ENCODE measurements at regions not wholly inside any gene's neighbourhood (a gene's known extent, or its start where the extent isn't known, plus 50 kb on each side); places are given as distances from the start of the nearest gene placed in this dataset.

DNA sequence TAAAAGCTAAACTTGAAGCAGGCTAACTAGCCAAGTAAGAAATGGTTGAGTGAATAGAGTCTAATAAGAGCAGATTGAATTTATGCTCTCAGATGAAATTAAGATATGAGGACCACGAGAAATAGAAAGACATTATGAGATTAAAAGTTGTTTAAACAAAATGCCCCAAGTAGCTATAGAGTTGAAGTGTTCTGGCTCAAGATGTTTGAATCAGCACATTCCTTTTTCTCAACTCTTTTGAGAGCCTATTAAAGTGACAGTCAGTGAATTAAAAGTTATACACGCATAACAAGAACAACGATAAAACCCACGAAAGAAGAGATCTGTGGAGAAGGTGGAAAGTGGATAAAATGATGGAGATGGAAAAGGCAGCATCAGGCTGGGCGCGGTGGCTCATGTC, 322.2 kb upstream of the ANKRD30A start:
- no peaks in the 10 kb centered on the region for H3K27me3 ChIP-seq (ENCODE audit: control insufficient read depth in 2 of 2, insufficient read depth in 2 of 2, low read length in 2 of 2)

More for the DNA sequence above, 322.2 kb upstream of the ANKRD30A start:
- Histone ChIP-seq H3K9me3 (replicated peaks; ENCODE audit: control insufficient read depth, insufficient read depth, low read length) (no peaks in the 10 kb centered on the region), H3K9ac (replicated peaks; ENCODE audit: extremely low read depth, insufficient read depth, low read length) (no peak overlapping the region), H3K79me2 (ENCODE audit: control insufficient read depth, insufficient read depth, low read length) (no peaks in the 10 kb centered on the region), H3K36me3 (ENCODE audit: control insufficient read depth in 2 of 2, extremely low read depth in 1 of 2, insufficient read depth in 2 of 2, low read length in 2 of 2) (no peaks in the 10 kb centered on the region), H3K4me2 (ENCODE audit: insufficient read depth, low read length) (no peak overlapping the region), H3K4me3 (replicated peaks in 1 of 3; ENCODE audit: insufficient read depth in 1 of 3, low read depth in 1 of 3, low read length in 3 of 3) (no peak overlapping the region), H3K9me1 (replicated peaks; ENCODE audit: control insufficient read depth, extremely low read depth, insufficient read depth, low read length) (no peaks in the 10 kb centered on the region), H2AFZ (ENCODE audit: low read depth, low read length) (no peak overlapping the region), H4K20me1 (replicated peaks; ENCODE audit: control insufficient read depth, extremely low read depth, insufficient read depth, low read length) (no peaks in the 10 kb centered on the region), H3K27ac (ENCODE audit: insufficient read depth, low read depth, low read length) (no peak overlapping the region), H3K4me1 (ENCODE audit: control insufficient read depth, extremely low read depth, insufficient read depth, low read length) (no peaks in the 10 kb centered on the region)
- DNase-seq (ENCODE audit: low read depth, low spot score) (no peak), FAIRE-seq (no peak)
- TF ChIP-seq EZH2 (IDR thresholded peaks at IDR 0.05; ENCODE audit: borderline replicate concordance, low read depth, low read length, severe bottlenecking) (no peak), GATA2 (IDR thresholded peaks at IDR 0.05; ENCODE audit: insufficient read depth, insufficient read length, low read depth, low read length) (no peak), JUN (IDR thresholded peaks at IDR 0.05; ENCODE audit: borderline replicate concordance, insufficient read depth, insufficient read length, low read depth) (no peak), FOS (IDR thresholded peaks at IDR 0.05; ENCODE audit: borderline replicate concordance, insufficient read depth, low read length) (no peak), POLR2AphosphoS5 (IDR thresholded peaks at IDR 0.05; ENCODE audit: insufficient read depth, low read depth, low read length) (no peak), MYC (IDR thresholded peaks at IDR 0.05; ENCODE audit: low read depth, low read length) (no peak), POLR2A (IDR thresholded peaks at IDR 0.05; ENCODE audit: low read depth, low read length) (no peak)
- TF ChIP-seq, protein P1, sequence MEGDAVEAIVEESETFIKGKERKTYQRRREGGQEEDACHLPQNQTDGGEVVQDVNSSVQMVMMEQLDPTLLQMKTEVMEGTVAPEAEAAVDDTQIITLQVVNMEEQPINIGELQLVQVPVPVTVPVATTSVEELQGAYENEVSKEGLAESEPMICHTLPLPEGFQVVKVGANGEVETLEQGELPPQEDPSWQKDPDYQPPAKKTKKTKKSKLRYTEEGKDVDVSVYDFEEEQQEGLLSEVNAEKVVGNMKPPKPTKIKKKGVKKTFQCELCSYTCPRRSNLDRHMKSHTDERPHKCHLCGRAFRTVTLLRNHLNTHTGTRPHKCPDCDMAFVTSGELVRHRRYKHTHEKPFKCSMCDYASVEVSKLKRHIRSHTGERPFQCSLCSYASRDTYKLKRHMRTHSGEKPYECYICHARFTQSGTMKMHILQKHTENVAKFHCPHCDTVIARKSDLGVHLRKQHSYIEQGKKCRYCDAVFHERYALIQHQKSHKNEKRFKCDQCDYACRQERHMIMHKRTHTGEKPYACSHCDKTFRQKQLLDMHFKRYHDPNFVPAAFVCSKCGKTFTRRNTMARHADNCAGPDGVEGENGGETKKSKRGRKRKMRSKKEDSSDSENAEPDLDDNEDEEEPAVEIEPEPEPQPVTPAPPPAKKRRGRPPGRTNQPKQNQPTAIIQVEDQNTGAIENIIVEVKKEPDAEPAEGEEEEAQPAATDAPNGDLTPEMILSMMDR (IDR thresholded peaks at IDR 0.05; ENCODE audit: extremely low read depth in 1 of 2, insufficient read depth in 1 of 2, low read depth in 1 of 2, low read length in 2 of 2), result no peak
- TF ChIP-seq, protein P2, sequence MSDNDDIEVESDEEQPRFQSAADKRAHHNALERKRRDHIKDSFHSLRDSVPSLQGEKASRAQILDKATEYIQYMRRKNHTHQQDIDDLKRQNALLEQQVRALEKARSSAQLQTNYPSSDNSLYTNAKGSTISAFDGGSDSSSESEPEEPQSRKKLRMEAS (IDR thresholded peaks at IDR 0.05; ENCODE audit: insufficient read depth, insufficient read length), result no peak
- no TSS peak for BruUV-seq (replicated peaks)
- dilution Hi-C loops (cut with MboI; ENCODE audit: extremely low pct_ligation_motif_present, low sequenced_read_pairs), result no loop called here
- POLR2A ChIA-PET, result no interaction called here
- CTCF ChIA-PET, result no interaction called here
- intact Hi-C loops (cut with micrococcal nuclease), result no loop called here

Measured in endothelial cell of umbilical vein (primary cell).